ENCODE measurements at regions not wholly inside any gene's neighbourhood (a gene's known extent, or its start where the extent isn't known, plus 50 kb on each side); places are given as distances from the start of the nearest gene placed in this dataset.

GRCh38 chr1:67563684-67564083, 121.3 kb upstream of the GADD45A start:
- Histone ChIP-seq H3K27ac (ENCODE audit: low read depth, low read length) (no peak overlapping the region), H3K27me3 (ENCODE audit: control insufficient read depth, insufficient read depth, low read length) (no peaks in the 10 kb centered on the region), H3K4me3 (ENCODE audit: low read depth, low read length) (no peak overlapping the region), H3K9me3 (ENCODE audit: control insufficient read depth, insufficient read depth, low read length) (no peaks in the 10 kb centered on the region), H3K36me3 (ENCODE audit: control insufficient read depth, insufficient read depth, low read length) (no peaks in the 10 kb centered on the region), H3K9ac (ENCODE audit: low read depth, low read length) (no peak overlapping the region), H3K4me1 (ENCODE audit: control insufficient read depth, insufficient read depth, low read length) (no peaks in the 10 kb centered on the region; the same call in 1 of the 2 replicates)

GRCh38 chr1:67564193-67564592, 120.8 kb upstream of the GADD45A start:
- no peaks in the 10 kb centered on the region for H3K27me3 ChIP-seq (ENCODE audit: control insufficient read depth, insufficient read depth, low read length)
- H3K4me1 ChIP-seq (ENCODE audit: control insufficient read depth, insufficient read depth, low read length) = no peaks in the 10 kb centered on the region; the same call in 1 of the 2 replicates
- H3K27ac ChIP-seq (ENCODE audit: low read depth, low read length) = no peak overlapping the region

GRCh38 chr1:67566803-67567377, 118.1 kb upstream of the GADD45A start:
- Histone ChIP-seq H3K27ac (ENCODE audit: low read depth, low read length) (no peak overlapping the region), H3K9me3 (ENCODE audit: control insufficient read depth, insufficient read depth, low read length) (no peaks in the 10 kb centered on the region), H3K4me3 (ENCODE audit: low read depth, low read length) (no peak overlapping the region), H3K27me3 (ENCODE audit: control insufficient read depth, insufficient read depth, low read length) (no peaks in the 10 kb centered on the region), H3K4me1 (ENCODE audit: control insufficient read depth, insufficient read depth, low read length) (no peaks in the 10 kb centered on the region; the same call in 1 of the 2 replicates), H3K36me3 (ENCODE audit: control insufficient read depth, insufficient read depth, low read length) (no peaks in the 10 kb centered on the region), H3K9ac (ENCODE audit: low read depth, low read length) (no peak overlapping the region)

More at GRCh38 chr1:67564193-67564592, 120.8 kb upstream of the GADD45A start:
- Histone ChIP-seq H3K9ac (ENCODE audit: low read depth, low read length) (no peak overlapping the region), H3K36me3 (ENCODE audit: control insufficient read depth, insufficient read depth, low read length) (no peaks in the 10 kb centered on the region), H3K4me3 (ENCODE audit: low read depth, low read length) (no peak overlapping the region), H3K9me3 (ENCODE audit: control insufficient read depth, insufficient read depth, low read length) (no peaks in the 10 kb centered on the region)

- H3K4me3 ChIP-seq (ENCODE audit: low read depth, low read length) = no peak overlapping the region
- H3K27me3 ChIP-seq (ENCODE audit: control insufficient read depth, insufficient read depth, low read length) = no peaks in the 10 kb centered on the region
- H3K9ac ChIP-seq (ENCODE audit: low read depth, low read length) = no peak overlapping the region
- no peak overlapping the region for H3K27ac ChIP-seq (ENCODE audit: low read depth, low read length)
- no peaks in the 10 kb centered on the region for H3K9me3 ChIP-seq (ENCODE audit: control insufficient read depth, insufficient read depth, low read length)
- H3K4me1 ChIP-seq (ENCODE audit: control insufficient read depth, insufficient read depth, low read length) = no peaks in the 10 kb centered on the region; the same call in 1 of the 2 replicates
- H3K36me3 ChIP-seq (ENCODE audit: control insufficient read depth, insufficient read depth, low read length) = no peaks in the 10 kb centered on the region
Observed at GRCh38 chr1:67570486-67571143, 114.4 kb upstream of the GADD45A start.

GRCh38 chr1:67571406-67571805, 113.6 kb upstream of the GADD45A start:
- no peaks in the 10 kb centered on the region for H3K36me3 ChIP-seq (ENCODE audit: control insufficient read depth, insufficient read depth, low read length)
- no peak overlapping the region for H3K4me3 ChIP-seq (ENCODE audit: low read depth, low read length)
- no peak overlapping the region for H3K27ac ChIP-seq (ENCODE audit: low read depth, low read length)
- no peaks in the 10 kb centered on the region for H3K9me3 ChIP-seq (ENCODE audit: control insufficient read depth, insufficient read depth, low read length)
- H3K9ac ChIP-seq (ENCODE audit: low read depth, low read length) = no peak overlapping the region
- H3K4me1 ChIP-seq (ENCODE audit: control insufficient read depth, insufficient read depth, low read length) = no peaks in the 10 kb centered on the region
- no peaks in the 10 kb centered on the region for H3K27me3 ChIP-seq (ENCODE audit: control insufficient read depth, insufficient read depth, low read length)

- no peak overlapping the region for H3K27ac ChIP-seq (ENCODE audit: low read depth, low read length)
- H3K9ac ChIP-seq (ENCODE audit: low read depth, low read length) = no peak overlapping the region
- H3K27me3 ChIP-seq (ENCODE audit: control insufficient read depth, insufficient read depth, low read length) = no peaks in the 10 kb centered on the region
- H3K36me3 ChIP-seq (ENCODE audit: control insufficient read depth, insufficient read depth, low read length) = no peaks in the 10 kb centered on the region
- no peaks in the 10 kb centered on the region for H3K4me1 ChIP-seq (ENCODE audit: control insufficient read depth, insufficient read depth, low read length)
- no peak overlapping the region for H3K4me3 ChIP-seq (ENCODE audit: low read depth, low read length)
- H3K9me3 ChIP-seq (ENCODE audit: control insufficient read depth, insufficient read depth, low read length) = no peaks in the 10 kb centered on the region
Observed at GRCh38 chr1:67571901-67572593, 113.0 kb upstream of the GADD45A start.

- H3K27me3 ChIP-seq (ENCODE audit: control insufficient read depth, insufficient read depth, low read length) = no peaks in the 10 kb centered on the region
- no peaks in the 10 kb centered on the region for H3K4me1 ChIP-seq (ENCODE audit: control insufficient read depth, insufficient read depth, low read length)
- no peaks in the 10 kb centered on the region for H3K9me3 ChIP-seq (ENCODE audit: control insufficient read depth, insufficient read depth, low read length)
- no peak overlapping the region for H3K4me3 ChIP-seq (ENCODE audit: low read depth, low read length)
- H3K9ac ChIP-seq (ENCODE audit: low read depth, low read length) = no peak overlapping the region
- no peak overlapping the region for H3K27ac ChIP-seq (ENCODE audit: low read depth, low read length)
- no peaks in the 10 kb centered on the region for H3K36me3 ChIP-seq (ENCODE audit: control insufficient read depth, insufficient read depth, low read length)
Observed at GRCh38 chr1:67572594-67573221, 112.3 kb upstream of the GADD45A start.

GRCh38 chr1:67573311-67573872, 111.6 kb upstream of the GADD45A start:
- Histone ChIP-seq H3K27me3 (ENCODE audit: control insufficient read depth, insufficient read depth, low read length) (no peaks in the 10 kb centered on the region), H3K27ac (ENCODE audit: low read depth, low read length) (no peak overlapping the region), H3K9ac (ENCODE audit: low read depth, low read length) (no peak overlapping the region), H3K9me3 (ENCODE audit: control insufficient read depth, insufficient read depth, low read length) (no peaks in the 10 kb centered on the region), H3K4me3 (ENCODE audit: low read depth, low read length) (no peak overlapping the region), H3K4me1 (ENCODE audit: control insufficient read depth, insufficient read depth, low read length) (no peaks in the 10 kb centered on the region), H3K36me3 (ENCODE audit: control insufficient read depth, insufficient read depth, low read length) (no peaks in the 10 kb centered on the region)

GRCh38 chr1:67574221-67574620, 110.8 kb upstream of the GADD45A start:
- no peaks in the 10 kb centered on the region for H3K36me3 ChIP-seq (ENCODE audit: control insufficient read depth, insufficient read depth, low read length)
- no peaks in the 10 kb centered on the region for H3K9me3 ChIP-seq (ENCODE audit: control insufficient read depth, insufficient read depth, low read length)
- H3K4me3 ChIP-seq (ENCODE audit: low read depth, low read length) = no peak overlapping the region
- H3K27me3 ChIP-seq (ENCODE audit: control insufficient read depth, insufficient read depth, low read length) = no peaks in the 10 kb centered on the region
- H3K27ac ChIP-seq (ENCODE audit: low read depth, low read length) = no peak overlapping the region
- no peak overlapping the region for H3K9ac ChIP-seq (ENCODE audit: low read depth, low read length)
- no peaks in the 10 kb centered on the region for H3K4me1 ChIP-seq (ENCODE audit: control insufficient read depth, insufficient read depth, low read length)

GRCh38 chr1:67575861-67576260, 109.1 kb upstream of the GADD45A start:
- no peak overlapping the region for H3K27ac ChIP-seq (ENCODE audit: low read depth, low read length)
- H3K27me3 ChIP-seq (ENCODE audit: control insufficient read depth, insufficient read depth, low read length) = no peaks in the 10 kb centered on the region
- no peaks in the 10 kb centered on the region for H3K4me1 ChIP-seq (ENCODE audit: control insufficient read depth, insufficient read depth, low read length)
- H3K36me3 ChIP-seq (ENCODE audit: control insufficient read depth, insufficient read depth, low read length) = no peaks in the 10 kb centered on the region
- no peak overlapping the region for H3K4me3 ChIP-seq (ENCODE audit: low read depth, low read length)
- H3K9me3 ChIP-seq (ENCODE audit: control insufficient read depth, insufficient read depth, low read length) = no peaks in the 10 kb centered on the region
- no peak overlapping the region for H3K9ac ChIP-seq (ENCODE audit: low read depth, low read length)

Data from HUES48 (cell line).